IPS-18c (cell line): ENCODE measurements at regions not wholly inside any gene's neighbourhood (a gene's known extent, or its start where the extent isn't known, plus 50 kb on each side); places are given as distances from the start of the nearest gene placed in this dataset.
"Not testable (repeated sequence)": the region's sequence is repeated elsewhere in the genome, so short reads cannot be mapped to it uniquely, and the experiment has no call there.

ENCODE experiments used
- H3K4me3 ChIP-seq: 2 replicates; pipeline ENCODE4 v1.7.0; 2013; ENCODE audit warnings: low read depth, mild to moderate bottlenecking, low read length, moderate library complexity; ENCODE audit not compliant: insufficient read depth
- H3K9me3 ChIP-seq: one replicate; pipeline ENCODE4 v1.6.1; 2013; ENCODE audit warnings: mild to moderate bottlenecking, low read length, moderate library complexity; ENCODE audit not compliant: control insufficient read depth, insufficient read depth

- no peak overlapping the region for H3K4me3 ChIP-seq
- H3K9me3 ChIP-seq = no peaks in the 10 kb centered on the region
Measured at GRCh38 chr19:30817197-30817596, 445.0 kb downstream of the ZNF536 start.

DNA sequence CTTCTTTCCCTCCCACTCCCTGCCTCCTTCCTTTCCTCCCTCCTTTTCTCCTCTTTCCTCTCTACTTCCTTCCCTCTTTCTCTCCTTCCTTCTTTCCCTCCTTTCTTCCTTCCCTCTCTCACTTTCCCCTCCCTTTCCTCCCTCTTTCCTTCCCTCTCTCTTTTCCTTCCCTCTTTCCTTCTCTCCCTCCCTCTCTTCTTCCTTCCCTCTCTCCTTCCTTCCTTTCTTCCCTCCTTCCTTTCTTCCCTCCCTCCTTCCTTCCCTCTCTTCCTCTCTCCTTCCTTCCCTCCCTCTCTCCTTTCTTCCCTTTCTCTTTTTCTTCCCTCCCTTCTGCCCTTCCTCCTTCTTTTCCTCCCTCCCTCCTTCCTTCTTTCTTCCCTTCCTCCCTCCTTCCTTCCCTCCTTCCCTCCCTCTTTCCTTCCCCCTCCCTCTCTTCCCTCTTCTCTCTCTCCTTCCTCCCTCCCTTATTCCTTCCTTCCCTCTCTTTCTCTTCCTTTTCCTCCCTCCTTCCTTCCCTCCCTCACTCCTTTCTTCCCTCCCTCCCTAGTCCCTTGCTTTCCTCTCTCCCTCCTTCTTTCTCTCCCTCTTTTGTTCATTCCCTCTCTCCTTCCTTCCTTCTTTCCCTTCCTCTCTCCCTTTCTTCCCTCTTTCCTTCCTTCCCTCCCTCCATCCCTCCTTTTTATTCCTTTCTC lies 443.9 kb downstream of the ZNF536 start:
- H3K9me3 ChIP-seq = no peaks in the 10 kb centered on the region
- H3K4me3 ChIP-seq = no peak overlapping the region

- Histone ChIP-seq H3K9me3 (no peaks in the 10 kb centered on the region), H3K4me3 (no peak overlapping the region)
Measured at GRCh38 chr19:30812099-30812678, 440.0 kb downstream of the ZNF536 start.

- H3K9me3 ChIP-seq = no peaks in the 10 kb centered on the region
- H3K4me3 ChIP-seq = no peak overlapping the region
Measured at GRCh38 chr19:30811397-30812098, 439.4 kb downstream of the ZNF536 start.

- Histone ChIP-seq H3K9me3 (no peaks in the 10 kb centered on the region), H3K4me3 (no peak overlapping the region)
Measured at GRCh38 chr19:30810726-30811125, 438.5 kb downstream of the ZNF536 start.

DNA sequence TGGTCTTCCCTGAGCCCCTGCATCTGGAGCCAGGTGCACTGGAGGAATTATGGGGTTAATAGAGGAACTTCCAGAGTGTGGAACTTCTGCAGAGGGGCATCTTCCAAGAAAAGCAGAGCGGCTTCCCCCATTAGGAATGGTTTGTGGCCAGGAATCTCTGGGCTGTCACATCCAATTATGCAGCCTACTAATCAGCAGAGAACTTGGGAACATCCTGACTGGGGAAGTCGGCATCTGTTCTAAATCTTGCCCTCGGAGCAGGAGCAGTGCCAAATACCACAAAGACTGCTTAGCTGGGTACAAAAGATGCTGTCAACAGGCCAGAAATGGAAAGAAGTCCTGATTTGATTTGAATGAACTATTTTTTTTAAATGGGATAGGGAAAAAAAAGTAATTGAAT lies 435.1 kb downstream of the ZNF536 start:
- Histone ChIP-seq H3K9me3 (no peaks in the 10 kb centered on the region), H3K4me3 (no peak overlapping the region)

GRCh38 chr19:30806311-30806710 lies 434.1 kb downstream of the ZNF536 start:
- no peak overlapping the region for H3K4me3 ChIP-seq
- H3K9me3 ChIP-seq = no peaks in the 10 kb centered on the region

GRCh38 chr19:30804751-30805150 lies 432.6 kb downstream of the ZNF536 start:
- Histone ChIP-seq H3K9me3 (no peaks in the 10 kb centered on the region), H3K4me3 (no peak overlapping the region)

DNA sequence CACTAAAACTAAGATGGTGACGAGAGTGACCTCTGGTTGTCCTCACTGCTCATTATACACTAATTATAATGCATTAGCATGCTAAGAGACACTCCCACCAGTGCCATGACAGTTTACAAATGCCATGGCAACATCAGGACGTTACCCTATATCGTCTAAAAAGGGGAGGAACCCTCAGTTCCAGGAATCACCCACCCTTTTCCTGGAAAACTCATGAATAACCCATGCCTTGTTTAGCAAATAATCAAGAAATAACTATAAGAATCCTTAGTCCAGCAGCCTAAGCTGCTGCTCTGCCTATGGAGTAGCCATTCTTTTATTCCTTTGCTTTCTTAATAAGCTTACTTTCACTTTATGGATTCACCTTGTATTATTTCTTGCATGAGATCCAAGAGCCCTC lies 432.1 kb downstream of the ZNF536 start:
- not testable (repeated sequence) for H3K4me3 ChIP-seq

DNA sequence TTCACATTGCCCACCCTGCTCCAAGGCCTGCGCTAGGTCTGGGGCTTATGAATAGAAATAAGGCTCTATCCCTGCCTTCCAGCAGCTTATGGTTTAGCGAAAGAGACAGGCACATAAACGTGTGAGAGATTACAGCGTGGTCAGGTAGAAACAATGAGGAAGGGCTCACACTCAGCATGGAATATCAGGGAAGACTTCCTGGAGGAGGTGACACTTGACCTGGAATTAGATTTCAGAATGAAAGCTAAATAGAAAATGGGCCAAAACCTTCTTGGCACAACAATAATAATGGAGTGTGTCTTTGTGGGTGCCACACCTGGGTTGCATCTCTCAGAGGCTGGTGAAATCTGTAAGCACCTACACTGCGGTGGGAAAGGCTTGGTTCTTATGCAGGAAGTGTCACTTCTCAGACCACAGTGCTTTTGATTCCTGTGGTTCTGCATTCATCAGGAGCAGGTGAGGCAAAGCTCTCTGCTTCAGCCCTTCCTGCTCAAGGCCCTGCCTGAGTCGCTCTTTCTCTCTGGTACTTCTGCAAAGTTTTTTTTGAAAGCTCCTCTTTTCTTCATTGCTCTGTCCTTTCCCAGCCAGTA lies 430.3 kb downstream of the ZNF536 start:
- H3K4me3 ChIP-seq = no peak overlapping the region

More for the DNA sequence above, 432.1 kb downstream of the ZNF536 start:
- H3K9me3 ChIP-seq = not testable (repeated sequence)

GRCh38 chr19:30799865-30800755 lies 427.9 kb downstream of the ZNF536 start:
- Histone ChIP-seq H3K4me3 (no peak overlapping the region), H3K9me3 (no peaks in the 10 kb centered on the region)

More for the DNA sequence above, 430.3 kb downstream of the ZNF536 start:
- H3K9me3 ChIP-seq = no peaks in the 10 kb centered on the region

GRCh38 chr19:30795727-30796126 lies 423.5 kb downstream of the ZNF536 start:
- Histone ChIP-seq H3K4me3 (no peak overlapping the region), H3K9me3 (no peaks in the 10 kb centered on the region)

GRCh38 chr19:30792561-30793505 lies 420.6 kb downstream of the ZNF536 start:
- Histone ChIP-seq H3K4me3 (no peak overlapping the region), H3K9me3 (no peaks in the 10 kb centered on the region)

DNA sequence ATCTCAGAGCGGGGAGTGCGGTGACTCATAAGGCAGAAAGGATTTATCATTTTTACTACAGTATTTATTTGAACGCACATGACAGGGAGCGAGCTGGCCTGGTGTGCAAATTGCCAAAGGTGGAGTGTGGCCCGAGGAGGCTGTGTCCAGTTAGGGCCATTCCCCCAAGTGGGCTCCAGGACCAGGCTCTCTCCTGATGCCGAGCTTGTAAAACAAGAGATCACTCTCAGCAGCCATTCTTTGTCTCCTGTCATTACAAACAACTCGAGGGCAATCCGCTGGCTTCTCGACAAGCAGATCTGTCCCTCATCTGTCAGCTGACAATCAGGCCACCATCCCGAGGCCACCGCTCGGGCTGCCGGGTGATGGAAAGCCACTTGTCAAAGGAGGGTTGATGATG lies 418.9 kb downstream of the ZNF536 start:
- no peak overlapping the region for H3K4me3 ChIP-seq
- H3K9me3 ChIP-seq = no peaks in the 10 kb centered on the region

- H3K9me3 ChIP-seq = no peaks in the 10 kb centered on the region
- no peak overlapping the region for H3K4me3 ChIP-seq
Measured at GRCh38 chr19:30790056-30790680, 418.0 kb downstream of the ZNF536 start.
